ENCODE measurements at regions not wholly inside any gene's neighbourhood (a gene's known extent, or its start where the extent isn't known, plus 50 kb on each side); places are given as distances from the start of the nearest gene placed in this dataset.
"Not testable (repeated sequence)": the region's sequence is repeated elsewhere in the genome, so short reads cannot be mapped to it uniquely, and the experiment has no call there.

DNA sequence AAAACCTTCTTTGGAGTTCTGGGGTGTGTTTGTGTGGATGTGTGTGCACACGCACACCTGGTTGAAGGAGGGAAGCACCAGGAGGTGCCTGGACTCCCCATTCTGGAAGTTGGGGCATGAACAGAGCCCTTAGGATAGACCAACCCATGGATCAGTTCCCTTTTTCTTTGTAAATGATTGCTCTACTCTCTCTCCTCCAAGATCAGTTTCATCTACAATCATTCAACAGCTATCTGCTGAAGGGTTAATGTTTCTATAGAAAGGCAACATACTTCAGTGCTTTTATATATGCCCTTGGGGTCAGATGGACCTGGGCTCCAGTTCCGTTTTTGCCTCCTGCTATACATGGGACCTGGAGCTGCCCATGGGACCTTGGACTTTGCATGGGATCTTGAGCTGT lies 352.1 kb upstream of the CFAP20DC start:
- FAIRE-seq: no peak

DNA sequence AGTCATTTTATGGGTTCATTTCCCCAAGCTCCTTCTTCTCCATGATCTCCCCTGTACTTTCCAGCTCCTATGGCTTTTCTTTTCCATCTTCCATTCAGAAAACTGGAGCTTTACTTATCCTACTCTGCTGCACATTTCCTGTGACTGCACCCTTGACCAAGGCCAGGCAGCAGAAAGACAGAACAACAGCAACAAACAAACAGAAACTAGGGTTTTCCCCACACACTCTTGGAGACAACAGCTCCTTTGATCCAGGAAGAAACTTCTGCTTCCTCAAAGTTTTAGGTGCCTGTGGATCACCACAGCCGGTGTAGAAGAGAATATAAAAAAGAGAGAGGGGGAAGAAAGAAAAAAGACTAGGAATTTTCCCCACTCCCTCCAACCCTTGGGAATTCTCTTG lies 342.3 kb upstream of the CFAP20DC start:
- no peak for FAIRE-seq

DNA sequence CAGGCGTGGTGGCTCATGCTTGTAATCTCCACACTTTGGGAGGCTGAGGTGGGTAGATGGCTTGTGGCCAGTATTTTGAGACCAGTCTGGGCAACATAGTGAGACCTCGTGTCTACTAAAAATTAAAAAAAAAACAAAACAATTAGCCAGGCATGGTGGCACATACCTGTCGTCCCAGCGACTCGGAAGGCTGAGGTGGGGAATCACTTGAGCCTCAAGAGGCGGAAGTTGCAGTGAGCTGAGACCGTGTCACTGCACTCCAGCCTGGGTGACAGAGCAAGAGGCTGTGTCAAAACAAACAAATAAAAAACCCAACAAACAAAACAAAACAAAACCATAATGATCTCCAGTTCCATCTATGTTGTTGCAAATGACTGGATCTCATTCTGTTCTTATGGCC lies 341.3 kb upstream of the CFAP20DC start:
- FAIRE-seq: no peak

DNA sequence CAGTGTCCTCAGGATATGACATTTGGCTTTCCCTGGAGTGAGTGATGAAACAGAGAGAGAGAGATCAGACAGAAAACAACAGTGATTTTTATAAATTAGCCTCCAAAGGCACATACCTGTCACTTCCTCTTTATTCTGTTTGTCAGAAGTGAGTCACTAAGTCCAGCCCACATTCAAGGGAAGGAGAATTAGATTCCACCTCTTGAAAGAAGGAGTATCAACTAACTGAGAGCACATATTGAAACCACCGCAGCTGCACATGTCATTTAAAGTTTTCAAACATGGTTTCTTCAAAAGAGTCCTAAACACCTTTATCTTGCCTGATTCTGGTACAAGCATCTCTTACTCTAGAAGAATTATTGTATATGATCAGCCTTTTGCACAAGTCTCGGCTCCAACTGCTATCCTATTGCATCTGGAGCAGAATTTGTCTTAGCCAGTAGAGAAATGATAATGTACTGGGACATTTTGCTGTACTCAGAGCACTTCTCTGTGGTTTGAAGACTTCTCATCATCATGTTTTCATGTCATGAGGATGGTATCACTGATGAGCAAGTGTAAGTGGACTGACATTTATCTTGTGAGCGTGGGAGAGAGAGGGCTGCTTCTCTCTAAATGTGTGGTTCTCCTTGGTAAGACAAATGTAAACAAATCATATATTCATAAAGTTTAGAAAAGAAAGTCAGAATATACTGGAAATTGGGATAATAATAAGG lies 338.9 kb upstream of the CFAP20DC start:
- FAIRE-seq: no peak

DNA sequence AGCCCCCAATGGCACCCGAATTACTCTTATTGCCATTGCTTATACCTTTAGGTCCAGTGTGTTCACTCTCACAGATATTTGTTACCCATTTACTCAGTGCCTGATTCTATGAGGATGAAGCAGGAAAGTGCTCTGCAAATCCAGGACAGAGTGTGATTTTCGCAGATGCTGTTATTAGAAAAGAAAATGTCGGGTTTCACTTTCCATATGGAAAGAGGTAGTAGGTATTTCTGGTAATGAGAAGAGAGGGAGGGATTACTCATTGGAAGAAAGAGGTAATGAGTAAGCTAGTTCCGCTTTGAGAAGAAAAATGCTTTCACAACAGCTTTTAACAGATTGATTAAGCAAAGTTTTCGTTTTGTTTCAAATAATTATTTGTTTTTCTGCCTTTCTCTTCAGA lies 336.3 kb upstream of the CFAP20DC start:
- FAIRE-seq: no peak

DNA sequence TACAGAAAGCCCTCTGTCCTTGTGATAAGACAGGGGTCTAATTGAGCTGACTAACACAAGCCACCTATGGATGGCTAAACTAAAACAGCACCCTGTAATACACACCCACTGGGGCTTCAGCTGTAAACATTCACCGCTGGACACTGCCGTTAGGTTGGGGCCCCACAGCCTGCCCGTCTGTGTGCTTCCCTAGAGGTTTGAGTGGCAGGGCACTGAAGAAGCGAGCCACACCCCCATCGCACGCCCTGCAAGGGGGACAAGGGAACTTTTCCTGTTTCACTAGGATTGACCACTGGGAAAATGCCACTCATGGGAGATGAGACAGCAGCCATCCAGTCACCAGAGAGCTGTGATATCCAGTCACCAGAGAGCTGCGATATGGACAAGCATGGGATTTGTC lies 335.7 kb upstream of the CFAP20DC start:
- no peak for FAIRE-seq

DNA sequence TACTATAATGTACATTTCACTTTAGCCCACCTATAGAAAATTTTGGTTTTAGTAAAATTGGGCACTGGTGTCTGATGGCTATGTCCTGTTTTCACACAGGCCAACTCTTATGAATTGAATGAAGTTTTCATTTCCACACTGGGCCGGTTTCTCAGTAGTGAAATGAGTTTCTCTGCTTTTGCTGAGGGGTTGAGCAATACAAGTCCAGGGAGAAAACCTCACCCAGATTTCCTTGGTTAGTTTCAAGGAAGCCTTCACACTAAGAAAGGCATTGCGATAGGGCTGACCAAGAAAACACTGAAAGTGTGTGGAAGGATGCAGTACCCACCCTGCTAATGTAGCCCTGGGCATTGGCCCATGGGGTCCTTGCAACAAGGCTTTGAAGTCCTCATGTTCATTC lies 331.5 kb upstream of the CFAP20DC start:
- no peak for FAIRE-seq

DNA sequence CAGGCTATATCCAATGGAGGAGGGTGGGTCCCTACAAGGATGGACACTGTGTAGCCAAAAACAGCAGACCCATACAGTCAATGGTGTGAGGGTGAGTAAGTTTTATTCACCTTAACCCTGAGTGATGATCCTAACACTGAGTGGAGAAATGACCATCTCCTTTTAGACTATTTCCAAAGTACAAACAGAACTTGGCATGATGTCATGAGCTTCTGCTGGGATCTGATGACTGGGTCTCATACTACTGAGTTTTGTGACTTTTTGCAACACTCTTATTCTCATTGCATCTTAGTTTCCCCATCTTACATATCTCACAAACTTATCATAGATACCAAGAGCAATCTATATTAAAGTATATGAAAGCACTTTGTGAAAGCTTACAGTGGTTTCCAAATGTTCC lies 330.3 kb upstream of the CFAP20DC start:
- FAIRE-seq: no peak

DNA sequence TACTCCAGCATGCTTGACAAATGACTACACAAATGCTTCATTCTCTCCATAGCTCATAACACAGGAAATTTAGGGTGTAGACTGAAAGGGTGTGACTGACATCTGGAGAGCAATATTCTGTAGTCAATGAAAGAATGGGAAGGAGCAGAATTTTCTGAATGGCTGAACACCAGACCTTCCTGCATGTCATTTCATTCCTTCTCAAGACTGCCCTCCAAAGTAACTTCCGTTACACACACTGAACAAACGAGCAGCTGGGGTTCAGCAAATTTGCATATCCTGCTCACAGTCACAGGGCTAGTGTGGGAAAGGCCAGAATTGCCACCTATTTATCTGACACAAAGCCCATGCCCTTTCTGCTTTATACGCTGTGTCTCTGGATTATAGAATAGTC lies 325.0 kb upstream of the CFAP20DC start:
- FAIRE-seq: no peak

DNA sequence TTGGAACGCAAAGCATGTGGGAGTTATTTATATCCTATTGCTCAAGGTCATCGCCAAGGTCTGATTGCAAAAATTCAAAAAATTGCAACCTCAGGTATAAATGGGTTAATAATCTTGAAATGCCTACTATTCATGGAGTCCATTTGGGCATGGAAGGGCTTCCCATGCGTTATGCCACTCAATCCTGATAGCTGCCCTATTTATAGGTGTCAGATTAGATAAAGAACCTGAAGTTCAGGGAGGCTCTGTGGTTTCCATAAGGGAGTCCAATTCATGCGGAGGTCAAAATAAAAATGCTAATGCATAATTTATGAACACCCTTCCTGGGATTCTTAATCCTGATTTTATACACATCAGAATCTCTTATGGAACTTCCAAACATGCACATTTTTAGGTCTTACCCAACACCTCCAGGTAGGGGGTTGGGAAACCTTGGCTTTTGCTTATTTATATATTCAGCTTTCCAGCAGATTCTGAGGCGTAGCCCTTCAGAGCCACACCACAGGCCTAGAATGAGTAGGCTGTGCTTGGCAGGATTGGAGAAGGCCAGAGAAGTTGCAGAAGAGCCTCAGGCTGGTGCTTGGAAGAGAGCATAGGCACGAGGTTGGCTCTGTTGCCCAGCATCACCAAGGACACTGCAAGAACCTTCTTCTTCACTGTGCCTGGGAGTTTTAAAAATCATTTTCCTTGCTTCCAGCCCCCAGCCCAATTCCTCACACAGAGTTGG lies 324.4 kb upstream of the CFAP20DC start:
- FAIRE-seq: no peak

DNA sequence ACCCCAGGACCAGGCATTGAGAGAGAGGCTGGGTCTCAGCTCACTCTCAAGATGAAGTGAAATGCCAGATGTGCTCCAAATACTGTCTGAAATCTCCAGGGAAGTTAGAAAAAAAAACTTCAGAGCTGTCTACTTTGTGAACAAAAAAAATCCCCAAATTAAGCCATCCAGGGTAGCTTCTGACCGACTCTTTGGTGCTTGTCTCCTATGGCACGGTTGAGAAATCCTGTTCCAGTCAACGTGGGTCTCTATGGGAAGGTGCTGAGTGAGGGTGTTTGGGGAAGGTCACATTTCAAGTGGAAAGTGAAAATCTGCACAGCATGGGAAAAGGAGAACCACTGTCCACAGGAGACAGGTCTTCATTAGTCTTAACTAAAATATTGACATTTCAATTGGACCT lies 322.5 kb upstream of the CFAP20DC start:
- no peak for FAIRE-seq

DNA sequence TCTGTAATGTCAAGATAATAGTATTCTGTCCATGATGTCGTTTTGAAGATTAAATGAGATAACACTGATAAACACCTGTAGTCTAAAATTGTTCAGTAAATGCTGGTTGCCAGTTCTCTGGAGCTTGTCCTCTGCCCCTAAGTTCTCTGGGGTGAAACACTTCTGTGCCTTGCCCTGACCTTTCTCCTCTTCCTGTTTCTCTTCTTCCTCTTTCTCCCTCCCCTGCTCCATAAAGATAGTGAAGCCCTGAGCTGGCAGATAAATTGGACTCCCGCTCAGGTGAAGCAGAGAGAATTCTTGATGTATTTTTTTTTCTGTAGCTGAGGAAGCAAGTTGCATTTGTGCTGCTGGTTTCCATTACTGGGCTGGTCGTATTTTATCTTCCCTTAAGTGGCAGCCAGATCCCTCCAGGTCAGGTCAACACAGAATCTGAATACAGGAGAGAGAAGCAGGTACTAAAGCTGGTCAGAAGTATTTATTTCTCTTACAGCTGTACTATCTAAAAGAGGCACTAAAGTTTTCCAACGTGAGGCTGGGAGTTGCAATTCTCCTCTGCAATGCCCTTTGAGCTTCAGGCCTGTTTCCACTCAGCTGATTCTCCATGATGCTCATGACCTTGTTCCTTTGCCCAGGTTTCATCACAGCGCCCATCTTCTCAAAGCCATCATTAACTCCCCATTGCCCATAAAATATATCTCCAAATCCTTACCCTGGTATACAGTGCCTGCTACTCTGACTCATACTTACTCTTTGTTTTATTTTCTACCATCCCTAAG lies 319.3 kb upstream of the CFAP20DC start:
- FAIRE-seq: no peak

DNA sequence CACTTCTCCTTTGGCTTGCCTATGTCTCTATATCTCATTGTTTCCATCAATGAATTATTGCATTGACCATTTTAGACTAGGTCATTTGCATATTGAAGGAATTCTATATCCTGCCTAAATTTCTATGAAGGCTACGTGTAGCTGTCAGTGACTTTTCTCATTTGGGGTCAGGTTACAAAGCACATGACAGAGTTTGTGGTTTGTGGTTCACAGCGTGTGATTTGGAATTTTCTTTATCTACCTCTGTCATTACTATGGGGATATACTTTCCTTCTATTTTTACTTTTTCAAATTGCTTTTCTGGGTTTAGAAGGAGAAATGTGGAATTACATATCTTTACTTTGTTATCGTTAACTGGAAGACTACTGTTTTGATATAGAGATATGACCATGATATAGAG lies 317.3 kb upstream of the CFAP20DC start:
- no peak for FAIRE-seq

DNA sequence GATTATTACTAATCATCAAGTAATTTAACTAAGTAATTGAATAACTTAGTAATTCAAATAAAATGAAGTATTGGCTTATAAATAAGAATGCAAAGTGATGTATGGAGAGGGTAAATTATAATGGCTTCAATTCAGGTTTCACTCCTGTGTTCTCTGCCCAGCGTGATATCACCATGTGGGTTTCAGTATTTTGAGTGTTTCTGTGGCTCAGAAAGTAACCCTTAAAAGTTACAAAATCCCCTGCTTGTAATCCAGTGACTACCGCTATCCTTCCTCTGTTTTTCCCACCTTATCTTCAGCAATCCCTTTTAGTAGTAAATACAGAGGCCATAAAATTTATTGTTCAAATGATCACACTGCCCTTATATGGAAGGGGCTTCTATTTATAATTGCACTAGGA lies 316.4 kb upstream of the CFAP20DC start:
- FAIRE-seq: no peak

DNA sequence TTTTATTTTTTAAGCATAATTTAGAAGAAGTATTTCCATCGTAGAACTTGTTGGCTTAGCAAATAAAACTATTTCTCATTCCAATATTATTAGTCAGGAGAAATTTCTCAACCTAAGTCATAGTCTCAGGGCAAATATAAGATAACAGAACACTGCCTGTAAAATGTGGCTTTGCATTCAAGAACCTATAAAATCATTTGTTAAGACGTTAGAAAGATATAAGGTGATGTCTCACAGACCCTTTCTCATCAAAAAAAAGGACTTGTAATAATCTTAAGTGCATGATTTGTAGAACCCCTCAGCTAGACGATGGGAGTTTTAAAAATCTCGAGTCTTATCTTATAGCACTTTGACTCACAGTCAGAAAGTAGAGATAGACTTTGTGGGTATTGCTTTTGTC lies 314.7 kb upstream of the CFAP20DC start:
- no peak for FAIRE-seq

DNA sequence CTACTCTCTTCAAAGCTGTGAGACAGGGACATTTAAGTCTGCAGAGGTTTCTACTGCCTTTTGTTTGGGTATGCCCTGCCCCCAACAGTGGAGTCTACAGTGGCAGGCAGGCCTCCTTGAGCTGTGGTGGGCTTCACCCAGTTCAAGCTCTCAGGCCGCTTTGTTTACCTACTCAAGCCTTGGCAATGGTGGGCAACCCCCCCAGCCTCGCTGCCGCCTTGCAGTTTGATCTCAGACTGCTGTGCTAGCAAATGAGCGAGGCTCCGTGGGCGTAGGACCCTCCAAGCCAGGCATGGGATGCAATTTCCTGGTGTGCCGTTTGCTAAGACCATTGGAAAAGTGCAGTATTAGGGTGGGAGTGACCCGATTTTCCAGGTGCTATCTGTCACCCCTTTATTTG lies 310.5 kb upstream of the CFAP20DC start:
- FAIRE-seq: not testable (repeated sequence)

DNA sequence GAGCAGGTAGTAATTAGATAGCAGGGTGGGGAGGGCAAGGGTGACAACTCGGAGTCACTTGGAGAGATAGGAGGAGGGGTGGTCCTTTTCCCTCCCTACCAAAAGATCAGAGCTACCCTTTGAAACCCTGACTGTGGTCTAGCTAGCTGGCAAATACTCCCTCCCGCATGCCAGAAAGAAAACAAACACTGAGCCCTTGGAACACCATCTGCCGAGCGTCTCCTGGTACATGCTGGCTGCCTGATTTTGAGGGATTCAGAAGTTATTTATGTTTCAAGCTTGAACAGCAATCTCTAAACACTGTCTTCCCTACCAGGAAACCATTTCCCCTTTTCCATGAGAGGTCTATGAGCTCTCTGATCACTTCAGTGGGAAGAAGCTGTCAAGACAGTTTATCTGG lies 291.6 kb upstream of the CFAP20DC start:
- peak; percentile 95 for FAIRE-seq

DNA sequence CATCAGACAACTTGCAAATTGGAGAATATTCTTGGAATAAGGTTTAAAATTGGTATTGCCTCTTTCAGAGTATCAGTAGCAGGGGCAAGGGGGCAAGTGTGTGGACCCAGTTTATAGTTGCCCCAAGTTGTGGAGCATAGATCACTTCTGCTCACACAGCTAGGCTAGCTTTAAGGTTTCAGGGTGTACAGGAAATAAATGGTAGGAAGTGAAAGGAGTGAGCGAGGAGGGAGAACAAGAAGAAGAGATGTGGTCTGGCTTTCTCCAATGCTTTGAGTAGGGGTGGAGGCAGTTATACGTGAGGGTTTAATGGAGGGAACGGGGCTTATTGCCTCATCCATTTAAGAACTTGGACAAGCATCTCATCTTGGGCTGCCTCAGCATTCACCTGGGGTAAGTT lies 290.0 kb upstream of the CFAP20DC start:
- no peak for FAIRE-seq

DNA sequence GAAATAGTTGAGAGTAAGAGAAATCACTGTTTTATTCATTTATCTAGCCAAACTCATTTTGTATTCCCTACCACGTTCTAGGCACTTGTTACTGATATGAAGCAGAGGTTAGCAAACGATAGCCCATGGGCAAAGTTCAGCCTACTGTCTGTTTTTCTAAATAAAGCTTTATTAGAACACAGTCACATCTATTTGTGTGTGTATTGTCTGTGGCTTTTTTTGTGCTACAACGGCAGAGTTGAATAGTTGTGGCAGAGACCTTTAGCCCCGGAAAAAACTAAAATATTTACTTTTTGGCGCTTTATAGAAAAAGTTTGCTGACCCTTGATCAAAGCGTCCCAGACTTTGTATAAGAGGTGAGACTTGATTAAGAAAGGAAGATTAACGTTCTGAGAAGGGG lies 289.1 kb upstream of the CFAP20DC start:
- FAIRE-seq: no peak

DNA sequence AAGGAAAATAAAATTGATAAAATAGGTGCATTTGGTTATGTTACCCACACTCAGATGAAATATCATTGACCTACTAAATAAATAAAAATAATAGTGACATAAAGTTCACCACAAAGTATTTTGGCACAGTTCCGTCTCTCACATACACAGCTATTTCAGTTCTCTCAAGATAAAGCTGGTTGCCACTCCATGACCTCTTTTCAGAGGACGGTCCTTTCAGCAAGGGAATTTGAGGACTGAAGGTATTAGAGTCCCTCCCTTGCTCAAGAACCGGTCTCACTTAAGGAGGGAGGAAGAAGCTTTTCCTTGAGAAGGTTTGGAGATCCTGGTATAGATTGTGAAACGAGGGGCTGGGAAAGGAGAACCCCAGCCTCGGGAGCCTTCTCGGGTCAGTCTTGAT lies 285.5 kb upstream of the CFAP20DC start:
- no peak for FAIRE-seq

DNA sequence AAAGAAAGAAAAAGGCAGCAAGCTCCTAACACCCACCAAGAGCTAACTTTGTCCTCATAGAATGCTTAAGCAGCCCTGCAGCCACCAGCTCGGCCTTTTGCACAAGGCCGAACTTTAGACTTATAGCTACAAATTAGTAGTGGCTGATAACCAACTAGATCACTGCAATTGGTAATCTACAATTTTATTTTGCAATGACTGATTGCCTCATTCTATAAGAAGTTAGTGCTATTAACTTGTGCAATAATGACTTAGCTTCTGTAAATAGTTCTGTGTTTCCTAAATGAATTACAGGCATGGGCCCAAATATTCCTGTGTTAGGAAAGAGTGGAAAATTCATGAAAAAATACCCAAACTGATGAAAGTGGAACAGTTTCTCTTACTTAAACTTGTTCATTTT lies 284.8 kb upstream of the CFAP20DC start:
- FAIRE-seq: no peak

DNA sequence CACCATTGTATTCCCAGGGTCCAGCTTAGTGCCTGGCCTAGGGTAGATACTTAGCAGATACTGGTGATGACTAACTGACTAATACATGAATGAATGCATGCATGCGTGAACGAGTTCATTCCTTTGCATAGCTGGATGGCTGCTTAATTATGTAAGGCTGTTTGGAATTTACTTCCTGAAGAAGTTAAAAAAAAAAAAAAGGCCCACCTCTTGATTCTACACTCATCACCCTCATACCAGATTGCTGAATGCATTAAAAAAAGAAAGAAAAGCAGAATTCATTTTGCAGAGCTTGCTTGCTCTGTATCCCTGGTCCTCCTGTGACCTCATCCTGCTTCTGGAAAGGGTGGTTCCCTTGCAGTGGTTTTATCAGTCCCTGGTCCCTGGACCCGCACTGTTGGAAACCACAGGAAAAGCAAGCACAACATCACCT lies 277.6 kb upstream of the CFAP20DC start:
- no peak for FAIRE-seq

DNA sequence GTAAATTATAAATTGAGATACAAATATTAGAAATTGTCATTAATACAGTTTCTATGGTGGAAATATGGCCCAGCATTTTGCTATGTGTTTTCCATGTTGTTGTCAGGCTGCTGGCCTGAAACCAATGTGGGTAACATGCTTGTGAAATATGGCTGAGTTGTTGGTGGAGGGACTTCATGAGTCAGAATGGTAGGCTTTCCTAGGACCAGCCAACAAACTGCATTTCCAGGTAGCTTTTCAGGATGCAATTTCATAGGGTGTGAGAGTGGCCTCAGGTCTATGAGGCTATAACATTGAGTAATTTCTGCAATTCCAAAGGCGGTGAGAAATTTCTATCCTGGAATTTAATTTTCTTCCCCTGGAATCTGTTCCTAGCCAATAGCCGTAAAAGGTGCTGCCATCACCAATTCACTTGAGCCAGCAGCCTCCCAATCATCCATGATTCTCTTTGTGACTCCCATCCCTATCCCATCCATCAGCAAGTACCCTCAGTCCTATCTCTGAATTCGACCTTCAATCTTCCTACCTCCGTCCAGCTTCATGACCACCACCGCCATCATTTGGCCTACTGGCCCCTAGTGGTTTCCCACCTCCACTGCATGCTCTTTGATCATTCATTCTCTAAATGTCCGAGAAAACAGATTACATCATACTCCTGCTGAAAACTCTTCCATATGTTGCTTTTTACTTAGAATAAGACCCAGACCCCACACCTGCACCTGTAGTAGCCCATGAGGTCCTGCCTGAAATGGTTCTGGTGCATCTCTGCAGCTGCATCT lies 276.6 kb upstream of the CFAP20DC start:
- FAIRE-seq: no peak
